GM18861 (cell line): ENCODE measurements at regions not wholly inside any gene's neighbourhood (a gene's known extent, or its start where the extent isn't known, plus 50 kb on each side); places are given as distances from the start of the nearest gene placed in this dataset.

Source experiments
- ATAC-seq: cut with Tn5 transposase; IDR thresholded peaks from one replicate; pipeline ENCODE4 v1.9.1; 2021; ENCODE audit not compliant: unreplicated experiment

DNA sequence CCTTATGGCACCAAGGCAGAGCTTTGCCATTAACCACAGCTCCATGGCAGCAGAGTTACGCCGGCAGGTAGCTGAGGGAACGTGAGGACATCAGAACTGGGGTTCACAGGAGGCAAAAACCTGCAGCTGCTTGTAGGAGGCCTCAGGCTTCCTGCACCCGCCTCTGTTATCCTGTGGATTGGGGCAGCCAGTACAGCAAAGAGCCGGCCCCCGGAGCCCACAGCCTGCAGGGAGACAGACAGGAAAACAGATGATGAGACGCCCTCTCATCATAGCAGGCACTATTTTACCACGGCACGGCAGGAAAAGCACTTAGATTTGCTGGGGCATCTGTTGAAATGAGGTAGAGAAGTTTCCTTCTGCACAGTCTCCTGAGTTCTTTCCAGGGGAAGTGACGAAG lies 870.3 kb downstream of the TBC1D22A start:
- no peak for ATAC-seq

DNA sequence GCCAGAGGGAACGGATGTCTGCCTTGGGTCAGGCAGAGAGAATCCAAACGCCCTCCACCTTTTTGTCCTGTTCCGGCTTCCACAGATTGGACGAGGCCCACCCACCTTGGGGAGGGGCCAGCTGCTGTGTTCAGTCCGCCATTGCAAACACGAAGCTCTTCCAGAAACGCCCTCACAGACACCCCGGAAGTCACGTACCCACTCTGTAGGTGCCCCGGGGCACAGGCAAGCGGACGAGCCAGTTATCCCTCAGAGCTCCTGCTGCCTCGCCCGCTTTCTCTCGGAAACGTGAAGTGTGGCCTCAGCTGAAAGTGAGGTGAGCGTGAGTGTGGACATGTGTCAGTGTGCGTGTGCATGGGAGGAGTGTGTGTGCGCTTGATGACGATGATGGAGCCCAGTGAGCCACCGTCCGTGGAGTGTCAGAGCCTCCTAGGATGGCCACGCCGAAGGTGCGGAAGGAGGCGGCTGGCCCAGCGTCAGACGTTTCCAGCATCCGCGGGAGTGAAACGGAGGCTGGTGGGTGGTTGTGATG lies 869.2 kb downstream of the TBC1D22A start:
- ATAC-seq, result no peak

- no peak for ATAC-seq
Measured at GRCh38 chr22:47630741-47631534, 868.5 kb downstream of the TBC1D22A start.

- ATAC-seq, result no peak
Measured at GRCh38 chr22:47629791-47630655, 867.6 kb downstream of the TBC1D22A start.

- no peak for ATAC-seq
Measured at GRCh38 chr22:47629273-47629711, 866.8 kb downstream of the TBC1D22A start.

GRCh38 chr22:47628477-47629272 lies 866.2 kb downstream of the TBC1D22A start:
- ATAC-seq, result no peak

DNA sequence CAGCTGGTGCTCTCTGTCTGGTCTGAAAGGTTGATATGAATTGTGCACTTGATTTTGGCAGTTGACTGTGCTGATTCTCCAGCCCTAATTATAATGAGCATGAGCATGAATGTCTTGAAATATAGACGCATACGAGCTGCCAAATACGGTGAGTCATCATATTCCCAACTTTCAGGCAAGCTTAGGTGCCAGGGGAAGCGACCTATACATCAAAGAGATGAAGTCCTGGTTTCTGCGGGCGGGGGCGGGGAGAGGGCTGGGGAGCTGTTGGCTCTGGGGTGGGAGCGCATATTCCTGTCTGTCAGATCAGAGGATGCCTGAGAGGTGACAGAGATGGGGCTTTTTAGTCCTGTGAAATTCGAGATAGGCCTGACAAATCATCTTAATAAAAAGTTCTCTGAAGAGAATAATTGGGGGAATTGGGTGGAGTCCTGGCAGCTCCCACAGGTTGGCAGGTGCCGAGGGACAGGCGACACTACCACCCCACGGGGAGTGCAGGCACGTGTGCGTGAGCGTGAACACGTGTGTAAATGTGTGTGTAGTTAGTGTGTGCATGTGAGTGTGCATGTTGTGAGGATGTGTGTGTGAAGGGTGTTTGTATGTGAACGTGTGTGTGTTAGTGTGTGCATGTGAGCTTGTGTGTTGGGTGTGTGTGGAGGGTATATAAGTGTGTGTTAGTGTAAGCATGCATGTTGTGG lies 865.3 kb downstream of the TBC1D22A start:
- ATAC-seq, result no peak

DNA sequence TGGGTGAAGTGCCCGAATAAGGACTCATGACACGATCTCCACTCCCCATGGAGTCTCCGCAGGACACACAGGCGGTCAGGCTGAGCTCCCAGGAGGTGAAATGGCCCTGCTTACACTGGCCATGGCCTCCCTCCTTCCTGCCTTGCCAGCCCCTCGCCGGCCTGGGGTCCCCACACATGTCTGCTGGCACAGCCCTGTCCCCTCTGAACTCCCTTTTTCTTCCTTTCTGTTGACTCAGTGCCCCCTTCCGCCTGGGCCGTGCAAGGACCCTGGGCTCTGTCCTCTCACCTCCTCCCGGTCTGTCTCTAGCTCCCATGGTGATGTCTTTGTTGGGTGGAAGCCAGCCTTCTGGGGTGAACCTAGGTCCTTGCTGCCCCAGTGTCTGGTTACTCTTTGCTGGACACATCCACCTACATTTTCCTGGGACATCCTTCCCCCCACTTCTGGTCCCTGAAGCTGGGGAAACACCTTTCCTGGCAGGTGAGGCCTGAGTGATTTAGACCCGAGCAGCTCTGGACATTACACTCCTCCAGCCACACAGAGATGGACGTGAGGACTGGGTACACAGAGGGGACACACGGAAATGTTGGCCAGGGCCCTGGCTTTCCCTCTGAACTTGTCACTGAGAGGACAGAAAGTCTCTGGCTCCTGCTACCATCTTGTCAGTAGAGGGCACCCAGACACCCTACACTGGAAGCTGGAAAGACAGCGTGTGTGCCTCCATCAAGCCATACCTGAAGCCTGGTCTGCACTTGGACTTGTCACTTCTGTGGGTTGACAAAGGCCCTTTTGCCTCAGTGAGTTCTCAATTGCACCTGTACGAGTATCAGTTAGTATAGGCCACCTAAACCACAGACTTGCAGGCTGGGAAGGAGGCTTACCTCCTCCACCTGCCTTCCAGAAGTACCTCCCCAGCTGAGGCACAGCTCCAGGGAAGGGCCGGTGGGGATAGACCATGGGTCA lies 864.3 kb downstream of the TBC1D22A start:
- ATAC-seq, result no peak

DNA sequence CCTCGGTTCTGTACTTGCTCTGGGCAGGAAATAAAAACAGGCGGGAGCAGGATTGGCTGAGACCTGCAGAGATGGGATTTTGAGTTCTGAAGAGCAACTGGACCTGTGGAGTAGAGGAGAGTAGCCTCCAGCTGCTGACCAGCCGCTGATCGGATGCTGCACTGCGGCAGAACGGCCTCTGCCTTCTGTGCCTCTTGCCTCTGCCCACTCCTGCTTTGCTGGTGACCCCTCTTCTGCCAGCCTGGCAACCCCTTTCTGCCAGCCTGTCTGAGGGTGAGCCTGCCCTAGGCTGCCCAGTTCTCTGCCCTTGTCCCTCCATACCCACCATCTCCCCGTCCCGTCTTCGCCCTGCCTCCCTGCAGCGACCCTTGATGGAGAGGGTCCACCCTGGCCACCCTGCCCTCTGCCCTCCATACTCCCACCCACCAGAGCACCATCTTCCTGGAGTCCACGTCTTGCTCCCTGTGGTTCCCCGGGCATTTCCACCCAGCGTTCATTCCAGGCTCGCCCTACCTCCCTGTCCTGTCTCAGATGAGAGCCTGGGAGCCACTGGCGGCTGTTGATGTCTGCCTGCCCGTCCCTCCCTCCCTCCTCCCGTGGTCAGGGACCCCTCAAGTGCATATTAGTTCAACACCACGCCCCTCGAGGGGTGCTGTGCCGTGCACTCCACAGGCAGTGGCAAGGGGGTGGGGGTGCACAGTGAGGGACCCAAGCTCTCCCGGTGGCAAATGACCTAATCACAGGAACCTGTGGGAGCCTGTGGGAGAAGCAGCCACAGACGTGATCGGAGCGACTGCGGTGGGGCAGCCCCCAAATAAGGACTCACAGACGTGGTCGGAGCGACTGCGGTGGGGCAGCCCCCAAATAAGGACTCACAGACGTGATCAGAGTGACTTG lies 863.3 kb downstream of the TBC1D22A start:
- no peak for ATAC-seq

DNA sequence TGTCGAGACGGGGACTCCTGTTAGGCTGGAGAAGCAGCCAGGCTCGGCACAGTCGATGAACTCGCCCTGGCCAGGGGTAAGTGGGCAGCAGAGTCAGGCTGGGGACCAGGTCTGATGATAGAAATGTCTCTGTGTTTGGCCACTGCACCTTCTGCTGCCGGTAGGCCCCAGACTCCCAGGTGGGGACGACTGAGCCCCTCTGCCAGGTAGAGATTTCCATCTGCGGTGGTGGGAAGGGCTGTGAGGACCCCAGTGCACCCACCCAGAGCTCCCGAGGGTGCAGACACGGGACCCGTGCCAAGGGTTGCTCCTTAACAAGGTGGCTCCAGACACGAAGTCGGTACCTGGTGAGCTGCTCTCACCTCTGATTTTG lies 862.5 kb downstream of the TBC1D22A start:
- no peak for ATAC-seq

GRCh38 chr22:47624252-47625012 lies 862.0 kb downstream of the TBC1D22A start:
- ATAC-seq, result no peak

DNA sequence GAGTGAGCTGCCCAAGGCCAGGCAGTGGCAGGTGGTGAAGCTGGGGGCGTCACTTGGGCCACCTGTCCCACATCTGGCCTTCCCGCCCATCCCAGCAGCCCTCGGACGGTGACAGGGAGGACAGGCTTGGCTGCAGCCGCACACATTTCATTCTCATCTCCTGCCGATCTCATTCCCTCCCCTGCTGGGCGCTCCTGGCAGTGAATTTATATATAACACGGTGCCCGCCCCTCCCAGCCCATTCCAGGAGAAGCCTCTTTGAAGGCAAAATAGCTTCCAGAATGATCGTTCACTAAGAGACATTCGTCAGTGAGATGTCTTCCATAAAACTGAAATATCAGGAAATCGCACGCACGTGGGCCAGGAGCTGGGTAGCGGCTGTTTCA lies 861.3 kb downstream of the TBC1D22A start:
- no peak for ATAC-seq

DNA sequence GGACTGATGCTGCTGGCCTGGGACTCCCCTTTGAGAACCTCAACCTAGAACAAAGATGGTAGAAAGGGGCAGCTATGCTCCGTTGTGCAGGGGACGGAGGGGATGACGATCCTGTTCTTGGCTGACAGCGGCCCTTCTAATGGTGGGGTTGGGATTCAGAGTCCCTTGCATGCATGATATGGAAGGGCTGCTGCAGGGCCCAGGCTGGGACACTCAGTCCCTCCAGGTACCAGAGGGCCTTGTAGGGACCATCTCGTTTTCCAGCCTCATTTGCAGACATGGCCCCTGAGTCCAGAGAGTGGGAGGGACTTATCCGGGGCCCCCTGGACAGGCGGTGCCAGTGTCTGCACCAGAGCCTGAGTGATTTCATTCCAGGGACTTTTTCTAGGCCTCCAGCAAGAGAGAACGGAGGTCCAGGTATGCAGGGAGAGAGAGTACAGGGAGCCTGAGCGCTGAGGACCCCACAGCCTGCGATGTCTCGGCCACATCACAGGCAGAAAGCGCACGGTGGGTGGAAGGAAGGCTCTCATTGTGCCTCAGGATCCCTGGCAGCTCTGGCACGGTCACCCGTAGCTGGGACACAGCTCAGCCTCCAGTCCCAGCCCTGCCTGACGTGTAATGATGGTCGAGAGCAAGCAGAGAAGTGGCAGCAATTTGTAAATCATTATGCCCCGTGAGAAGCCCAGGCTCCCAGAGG lies 860.8 kb downstream of the TBC1D22A start:
- ATAC-seq, result no peak

- ATAC-seq, result no peak
Measured at GRCh38 chr22:47622541-47622940, 860.1 kb downstream of the TBC1D22A start.

GRCh38 chr22:47621253-47621652 lies 858.8 kb downstream of the TBC1D22A start:
- ATAC-seq, result no peak

DNA sequence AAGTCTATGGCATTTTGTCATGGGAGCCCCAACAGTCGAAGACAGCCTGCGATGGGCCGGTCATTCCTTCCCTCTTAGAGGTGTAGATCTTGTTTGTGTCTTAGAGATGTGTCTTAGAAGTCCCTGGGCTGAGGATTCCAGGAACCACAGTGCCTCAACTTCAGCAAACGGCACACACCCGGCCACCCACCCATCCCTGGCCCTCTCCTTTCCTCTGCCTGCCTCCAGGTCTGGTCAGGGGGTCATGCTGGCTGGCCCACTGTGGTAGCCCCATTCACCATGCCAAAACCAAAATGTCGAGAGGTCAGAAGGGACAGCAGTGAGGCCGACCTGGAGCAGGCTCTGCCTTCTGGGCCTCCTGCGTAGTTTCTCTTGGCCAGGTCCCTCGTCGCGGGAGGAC lies 857.9 kb downstream of the TBC1D22A start:
- ATAC-seq, result no peak

GRCh38 chr22:47619631-47620030 lies 857.2 kb downstream of the TBC1D22A start:
- ATAC-seq, result no peak
